T-cell (primary cell): ENCODE measurements at regions not wholly inside any gene's neighbourhood (a gene's known extent, or its start where the extent isn't known, plus 50 kb on each side); places are given as distances from the start of the nearest gene placed in this dataset.
"Not testable (repeated sequence)": the region's sequence is repeated elsewhere in the genome, so short reads cannot be mapped to it uniquely, and the experiment has no call there.

Experiments
- ATAC-seq, 4 experiments: fragments of 200-7000 bp in 3 of 4; fragments of 150-1000 bp in 1 of 4; cut with Tn5 transposase; replicated peaks in 1 of 4; 1 replicate in 3 of 4; 2 replicates in 1 of 4; pipeline ENCODE4 v1.10.0; 2021; ENCODE audit warnings: moderate library complexity in 3 of 4, mild to moderate bottlenecking in 2 of 4, moderate number of reproducible peaks in 1 of 4
- CTCF ChIA-PET, 2 donors: fragments of 300-600 bp; sonication (Branson Sonifier 250); formaldehyde crosslinking; loops; one replicate each; lab custom pipeline; 2022; ENCODE audit warnings: antibody characterized with exemption in 2 of 2; lab: Charles Lee
- POLR2A ChIA-PET, 2 donors: fragments of 300-600 bp; sonication (Branson Sonifier 250); formaldehyde crosslinking; loops; one replicate each; lab custom pipeline; 2022; ENCODE audit warnings: antibody characterized with exemption in 2 of 2; lab: Charles Lee
- DNase-seq, 35 experiments: peaks; one replicate each; pipeline versions ENCODE4 v3.0.0 to v3.0.0-alpha.2; 2013 to 2023
- H3K27ac ChIP-seq: one replicate; pipeline ENCODE4 v1.5.1; 2013; ENCODE audit warnings: low read length
- H3K27me3 ChIP-seq, 2 experiments: replicated peaks in 1 of 2; 1 replicate in 1 of 2; 2 replicates in 1 of 2; pipeline versions ENCODE4 v1.6.1 to v1.7.0; 2013; ENCODE audit warnings: low read length in 1 of 2, mixed read lengths in 1 of 2; ENCODE audit not compliant: control insufficient read depth in 2 of 2, insufficient read depth in 2 of 2; ENCODE audit errors: extremely low read depth in 1 of 2
- H3K36me3 ChIP-seq, 2 donors: 1 replicate in 1 of 2; 2 replicates in 1 of 2; pipeline versions ENCODE4 v1.6.1 to v1.7.0; 2013; ENCODE audit warnings: low read length in 1 of 2; ENCODE audit not compliant: control insufficient read depth in 2 of 2, insufficient read depth in 1 of 2; ENCODE audit errors: extremely low read depth in 1 of 2
- H3K4me1 ChIP-seq, 2 experiments: 1 replicate in 1 of 2; 2 replicates in 1 of 2; pipeline versions ENCODE4 v1.6.1 to v1.7.0; 2013; ENCODE audit warnings: low read length in 2 of 2, mixed read lengths in 1 of 2; ENCODE audit not compliant: insufficient read depth in 2 of 2, control insufficient read depth in 1 of 2; ENCODE audit errors: extremely low read depth in 1 of 2
- H3K4me3 ChIP-seq, 2 donors: 1 replicate in 1 of 2; 2 replicates in 1 of 2; pipeline versions ENCODE4 v1.5.1 to v1.7.0; 2013; ENCODE audit warnings: mild to moderate bottlenecking in 2 of 2, low read length in 1 of 2, moderate library complexity in 1 of 2; ENCODE audit not compliant: control insufficient read depth in 1 of 2; ENCODE audit errors: extremely low read depth in 1 of 2
- H3K9me3 ChIP-seq: 2 replicates; pipeline ENCODE4 v1.7.0; 2013
- H3K27ac Mint-ChIP-seq, 2 donors: one replicate each; pipeline ENCODE4 v1.8.0; 2020 to 2021; ENCODE audit warnings: mild to moderate bottlenecking in 2 of 2, mixed read lengths in 2 of 2
- H3K27me3 Mint-ChIP-seq, 2 donors: one replicate each; pipeline ENCODE4 v1.8.0; 2021 to 2022; ENCODE audit warnings: mixed read lengths in 2 of 2
- H3K36me3 Mint-ChIP-seq: one replicate; pipeline ENCODE4 v1.8.0; 2021; ENCODE audit warnings: mixed read lengths
- H3K4me1 Mint-ChIP-seq, 3 donors: one replicate each; pipeline ENCODE4 v1.8.0; 2020 to 2022; ENCODE audit warnings: mixed read lengths in 3 of 3, mild to moderate bottlenecking in 1 of 3
- H3K4me3 Mint-ChIP-seq, 3 donors: one replicate each; pipeline ENCODE4 v1.8.0; 2020 to 2022; ENCODE audit warnings: mild to moderate bottlenecking in 3 of 3, mixed read lengths in 3 of 3, moderate library complexity in 3 of 3
- H3K9me3 Mint-ChIP-seq, 3 donors: one replicate each; pipeline ENCODE4 v1.8.0; 2020 to 2022; ENCODE audit warnings: mixed read lengths in 3 of 3
- WGBS: methylation state at CpG from one replicate; pipeline ENCODE4 v1.1.5; 2013; ENCODE audit warnings: missing lambda C conversion rate; ENCODE audit not compliant: insufficient coverage; 5-methylcytosine and 5-hydroxymethylcytosine counted together

DNA sequence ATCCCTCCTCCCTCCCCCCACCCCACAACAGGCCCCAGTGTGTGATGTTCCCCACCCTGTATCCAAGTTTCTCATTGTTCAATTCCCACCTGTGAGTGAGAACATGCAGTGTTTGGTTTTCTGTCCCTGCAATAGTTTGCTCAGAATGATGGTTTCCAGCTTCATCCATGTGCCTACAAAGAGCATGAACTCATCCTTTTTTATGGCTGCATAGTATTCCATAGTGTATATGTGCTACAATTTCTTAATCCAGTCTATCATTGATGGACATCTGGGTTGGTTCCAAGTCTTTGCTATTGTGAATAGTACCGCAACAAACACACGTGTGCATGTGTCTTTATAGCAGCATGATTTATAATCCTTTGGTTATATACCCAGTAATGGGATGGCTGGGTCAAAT, 108.2 kb upstream of the SLC35F1 start:
- ATAC-seq, H3K4me3 ChIP-seq, H3K27me3 Mint-ChIP-seq, H3K4me1 Mint-ChIP-seq, H3K27ac ChIP-seq, DNase-seq, H3K9me3 ChIP-seq, H3K27ac Mint-ChIP-seq, H3K36me3 ChIP-seq, POLR2A ChIA-PET, CTCF ChIA-PET, H3K4me1 ChIP-seq, H3K27me3 ChIP-seq, H3K4me3 Mint-ChIP-seq, H3K36me3 Mint-ChIP-seq: not testable (repeated sequence)
- no CpG with 5 or more reads among the region's 2 CpGs for WGBS
- H3K9me3 Mint-ChIP-seq = peaks cover 0 to 11% (median 3%) of the 10 kb centered on the region in 3 donors

GRCh38 chr6:117810269-117810668, 96.8 kb upstream of the SLC35F1 start:
- DNase-seq (no peak), ATAC-seq (no peak)
- Histone ChIP-seq H3K4me3 (no peak overlapping the region), H3K9me3 (no peaks in the 10 kb centered on the region), H3K27ac (no peak overlapping the region), H3K36me3 (no peaks in the 10 kb centered on the region), H3K27me3 (peaks cover 0 to 8% of the 10 kb centered on the region in 2 experiments), H3K4me1 (no peaks in the 10 kb centered on the region)
- Mint-ChIP-seq H3K27me3 (peaks cover 0 to 3% of the 10 kb centered on the region in 2 donors), H3K36me3 (no peaks in the 10 kb centered on the region), H3K27ac (no peak overlapping the region), H3K9me3 (no peaks in the 10 kb centered on the region), H3K4me1 (no peaks in the 10 kb centered on the region), H3K4me3 (no peak overlapping the region)
- ChIA-PET POLR2A (no interaction called here), CTCF (no interaction called here)
- WGBS = 77% methylated on average over 6 of the region's 6 CpGs

DNA sequence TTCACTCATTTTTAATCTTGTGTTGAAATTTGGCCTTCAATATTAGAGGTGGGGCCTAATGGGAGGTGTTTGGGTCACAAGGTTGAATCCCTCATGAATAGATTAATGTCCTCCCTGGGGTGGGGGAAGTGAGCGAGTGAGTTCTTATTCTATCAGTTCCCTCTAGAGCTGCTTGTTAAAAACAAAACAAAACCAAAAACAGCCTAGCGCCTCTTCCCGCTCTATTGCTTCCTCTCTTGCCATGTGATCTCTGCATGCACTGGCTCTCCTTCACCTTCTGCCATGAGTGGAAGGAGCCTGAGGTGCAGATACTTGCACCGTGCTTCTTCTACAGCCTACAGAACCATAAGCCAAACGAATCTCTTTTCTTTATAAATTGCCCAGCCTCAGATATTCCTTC, 89.6 kb upstream of the SLC35F1 start:
- H3K27ac Mint-ChIP-seq = no peak overlapping the region
- 58% methylated on average over 2 of the region's 5 CpGs for WGBS
- no peaks in the 10 kb centered on the region for H3K4me1 Mint-ChIP-seq
- no peak overlapping the region for H3K4me3 Mint-ChIP-seq
- Histone ChIP-seq H3K4me1 (no peaks in the 10 kb centered on the region), H3K27ac (no peak overlapping the region), H3K36me3 (no peaks in the 10 kb centered on the region), H3K9me3 (no peaks in the 10 kb centered on the region), H3K4me3 (no peak overlapping the region), H3K27me3 (no peaks in the 10 kb centered on the region)
- ChIA-PET CTCF (no interaction called here), POLR2A (no interaction called here)
- no peaks in the 10 kb centered on the region for H3K27me3 Mint-ChIP-seq
- peaks cover 2 to 17% (median 17%) of the 10 kb centered on the region in 3 donors for H3K9me3 Mint-ChIP-seq
- DNase-seq = no peak
- ATAC-seq = no peak
- no peaks in the 10 kb centered on the region for H3K36me3 Mint-ChIP-seq

- Histone ChIP-seq H3K4me1 (no peaks in the 10 kb centered on the region), H3K27ac (no peak overlapping the region), H3K9me3 (no peaks in the 10 kb centered on the region), H3K27me3 (no peaks in the 10 kb centered on the region), H3K36me3 (no peaks in the 10 kb centered on the region), H3K4me3 (no peak overlapping the region)
- H3K4me3 Mint-ChIP-seq = no peak overlapping the region
- H3K4me1 Mint-ChIP-seq = no peaks in the 10 kb centered on the region
- no peak for DNase-seq
- no peaks in the 10 kb centered on the region for H3K27me3 Mint-ChIP-seq
- peaks cover 2 to 17% (median 17%) of the 10 kb centered on the region in 3 donors for H3K9me3 Mint-ChIP-seq
- no peak overlapping the region for H3K27ac Mint-ChIP-seq
- POLR2A ChIA-PET = no interaction called here
- no peak for ATAC-seq
- H3K36me3 Mint-ChIP-seq = no peaks in the 10 kb centered on the region
- CTCF ChIA-PET = no interaction called here
These were observed 89.1 kb upstream of the SLC35F1 start for GRCh38 chr6:117817992-117818391.

DNA sequence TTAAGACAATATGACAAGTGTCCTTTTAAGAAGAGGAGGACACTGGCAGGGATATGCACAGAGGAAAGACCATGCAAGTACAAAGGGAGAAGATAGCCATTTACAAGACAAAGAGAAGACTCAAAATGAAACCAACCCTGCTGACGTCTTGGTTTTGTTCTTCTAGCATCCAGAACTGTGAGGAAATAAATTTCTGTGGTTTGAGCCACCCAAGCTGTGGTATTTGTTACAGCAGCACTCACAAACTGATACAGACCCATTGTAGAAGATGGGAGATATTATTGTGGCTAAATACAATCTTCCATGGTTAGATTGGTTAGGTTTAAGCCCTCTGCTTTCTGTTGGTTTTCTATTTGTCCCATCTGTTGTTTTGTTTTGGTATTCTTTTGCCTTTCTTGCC, 88.6 kb upstream of the SLC35F1 start:
- Histone ChIP-seq H3K27ac (no peak overlapping the region), H3K9me3 (no peaks in the 10 kb centered on the region), H3K4me1 (no peaks in the 10 kb centered on the region), H3K36me3 (no peaks in the 10 kb centered on the region), H3K27me3 (no peaks in the 10 kb centered on the region), H3K4me3 (no peak overlapping the region)
- ChIA-PET CTCF (no interaction called here), POLR2A (no interaction called here)
- no peak overlapping the region for H3K4me3 Mint-ChIP-seq
- H3K4me1 Mint-ChIP-seq = no peaks in the 10 kb centered on the region
- H3K36me3 Mint-ChIP-seq = no peaks in the 10 kb centered on the region
- ATAC-seq (no peak), DNase-seq (no peak)
- H3K27ac Mint-ChIP-seq = no peak overlapping the region
- WGBS = no CpG with 5 or more reads among the region's 1 CpG
- H3K27me3 Mint-ChIP-seq = no peaks in the 10 kb centered on the region
- H3K9me3 Mint-ChIP-seq = peaks cover 2 to 17% (median 17%) of the 10 kb centered on the region in 3 donors

DNA sequence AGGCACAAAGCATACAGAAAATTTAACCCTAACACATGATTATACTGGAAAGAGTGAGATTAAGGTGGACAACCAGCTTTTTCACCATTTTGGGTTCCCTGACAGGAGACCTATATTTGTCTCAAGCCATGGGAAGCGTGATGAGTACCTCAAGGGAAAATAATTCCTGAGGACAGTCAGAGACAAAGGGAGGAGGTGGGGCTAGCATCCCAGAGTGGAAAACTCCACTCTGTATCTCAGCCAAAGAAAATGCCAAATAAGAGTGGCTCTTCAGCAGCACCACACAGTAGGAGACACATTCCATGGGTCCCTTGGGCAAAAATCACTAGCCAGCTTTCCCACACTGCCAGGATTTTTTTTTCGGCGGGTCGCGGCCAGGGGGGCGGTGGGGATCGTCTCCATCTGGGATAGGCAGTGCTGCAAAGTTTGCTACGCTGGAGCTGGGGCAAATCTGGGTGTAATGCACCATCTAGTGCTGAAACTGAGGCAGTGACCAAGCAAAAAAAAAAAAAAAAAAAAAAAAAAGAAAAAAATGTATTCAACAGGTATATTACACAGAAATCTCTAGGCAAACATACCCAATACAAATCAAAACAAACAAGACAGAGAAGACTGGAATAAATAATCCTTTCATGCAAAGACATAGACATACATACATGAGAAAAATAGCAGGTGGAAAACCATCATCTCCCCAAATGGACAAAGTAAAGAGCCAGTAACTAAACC, 77.3 kb upstream of the SLC35F1 start:
- H3K9me3 Mint-ChIP-seq = peaks cover 6 to 15% (median 7%) of the 10 kb centered on the region in 3 donors
- no peak overlapping the region for H3K4me3 Mint-ChIP-seq
- no peak overlapping the region for H3K4me3 ChIP-seq
- H3K27ac ChIP-seq = no peak overlapping the region
- no peaks in the 10 kb centered on the region for H3K9me3 ChIP-seq
- ATAC-seq (no peak), DNase-seq (no peak)
- CTCF ChIA-PET = interaction anchor here (0.5 to 0.6 kb wide), 2 partner anchors 8 to 299 kb away, joined by 3 to 5 read pairs; no protein-coding TSS in a partner anchor
- peaks cover 11 to 20% of the 10 kb centered on the region in 2 donors for H3K27me3 Mint-ChIP-seq
- H3K4me1 ChIP-seq = no peaks in the 10 kb centered on the region
- no peaks in the 10 kb centered on the region for H3K4me1 Mint-ChIP-seq
- WGBS = 30% methylated on average over 2 of the region's 8 CpGs
- H3K27ac Mint-ChIP-seq = no peak overlapping the region
- no peaks in the 10 kb centered on the region for H3K36me3 Mint-ChIP-seq
- no peaks in the 10 kb centered on the region for H3K36me3 ChIP-seq
- POLR2A ChIA-PET = no interaction called here
- H3K27me3 ChIP-seq = peaks cover 0 to 3% of the 10 kb centered on the region in 2 experiments
